HepG2 (cell line): ENCODE measurements at regions not wholly inside any gene's neighbourhood (a gene's known extent, or its start where the extent isn't known, plus 50 kb on each side); places are given as distances from the start of the nearest gene placed in this dataset.

Source experiments
- CTCF ChIP-seq: sonication (generic); formaldehyde crosslinking; IDR thresholded peaks from 2 replicates; pipeline ENCODE4 v1.5.0; 2020; ENCODE audit warnings: mild to moderate bottlenecking, missing genetic modification reagents, moderate library complexity
- KDM4B ChIP-seq: sonication (generic); formaldehyde crosslinking; IDR thresholded peaks from 2 replicates; pipeline ENCODE4 v1.4.0; 2020; ENCODE audit warnings: missing genetic modification reagents
- MTF2 ChIP-seq: sonication (generic); formaldehyde crosslinking; IDR thresholded peaks from 2 replicates; pipeline ENCODE4 v1.5.0; 2020; ENCODE audit warnings: missing genetic modification reagents, borderline replicate concordance
- PITX1 ChIP-seq: sonication (generic); formaldehyde crosslinking; IDR thresholded peaks from 2 replicates; pipeline ENCODE4 v1.5.1; 2020; ENCODE audit warnings: mild to moderate bottlenecking, missing genetic modification reagents
- ZNF580 ChIP-seq: IDR thresholded peaks from 2 replicates; pipeline ENCODE4 v1.6.1; 2016; ENCODE audit warnings: low read depth, borderline replicate concordance

GRCh38 chr1:190001187-190001586, 476.5 kb downstream of the BRINP3 start:
- TF ChIP-seq MTF2 (CRISPR knock-in tag) (no peak), CTCF (no peak), ZNF580 (CRISPR knock-in tag) (no peak), KDM4B (CRISPR knock-in tag) (no peak), PITX1 (CRISPR knock-in tag) (no peak)
